Epithelial cell of esophagus (primary cell): ENCODE measurements at regions not wholly inside any gene's neighbourhood (a gene's known extent, or its start where the extent isn't known, plus 50 kb on each side); places are given as distances from the start of the nearest gene placed in this dataset.

Experiments
- DNase-seq: peaks from one replicate; pipeline ENCODE4 v3.0.0; 2010; ENCODE audit warnings: low read depth
- H3K4me3 ChIP-seq: 2 replicates; pipeline ENCODE4 v1.5.1; 2011; ENCODE audit warnings: mild to moderate bottlenecking, low read length, control low read depth
- CTCF ChIP-seq: IDR thresholded peaks from 2 replicates; pipeline ENCODE4 v1.5.1; 2011; ENCODE audit warnings: low read depth, mild to moderate bottlenecking, low read length, control low read depth, inconsistent platforms; ENCODE audit not compliant: insufficient read depth; ENCODE audit errors: missing control alignments

DNA sequence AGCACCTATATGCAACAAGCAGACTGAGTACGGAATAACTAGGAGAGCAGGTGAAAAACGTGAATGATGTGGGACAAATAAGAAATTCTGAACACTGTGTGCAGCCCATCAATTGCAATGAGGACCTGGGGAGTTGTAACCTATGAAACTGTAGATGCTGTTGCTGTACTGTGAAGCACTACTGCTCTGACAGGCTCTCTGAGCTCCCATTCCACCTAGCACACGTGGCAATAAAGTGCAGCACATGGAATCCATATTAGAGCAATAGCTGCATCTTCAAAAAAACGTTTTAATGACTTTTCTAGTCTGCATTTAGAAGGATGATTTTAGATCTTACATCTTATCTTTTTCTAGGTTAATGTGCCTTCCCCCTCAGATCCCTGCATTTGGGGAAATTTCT is 748.7 kb upstream of the GOLIM4 start:
- no peak for TF ChIP-seq CTCF
- no peak for DNase-seq
- no peak overlapping the region for H3K4me3 ChIP-seq

- no peak for DNase-seq
- TF ChIP-seq CTCF = no peak
- H3K4me3 ChIP-seq = no peak overlapping the region
Measured at GRCh38 chr3:168843481-168843880, 747.8 kb upstream of the GOLIM4 start.

- DNase-seq = no peak
- H3K4me3 ChIP-seq = no peak overlapping the region
- TF ChIP-seq CTCF = no peak
Measured at GRCh38 chr3:168839653-168840052, 743.9 kb upstream of the GOLIM4 start.

GRCh38 chr3:168834558-168834957 is 738.8 kb upstream of the GOLIM4 start:
- TF ChIP-seq CTCF = no peak
- no peak overlapping the region for H3K4me3 ChIP-seq
- no peak for DNase-seq

- TF ChIP-seq CTCF = no peak
- DNase-seq = no peak
- H3K4me3 ChIP-seq = no peak overlapping the region
Measured at GRCh38 chr3:168828943-168829342, 733.2 kb upstream of the GOLIM4 start.

GRCh38 chr3:168828536-168828935 is 732.8 kb upstream of the GOLIM4 start:
- no peak for TF ChIP-seq CTCF
- H3K4me3 ChIP-seq = no peak overlapping the region
- DNase-seq = peak; percentile 6

DNA sequence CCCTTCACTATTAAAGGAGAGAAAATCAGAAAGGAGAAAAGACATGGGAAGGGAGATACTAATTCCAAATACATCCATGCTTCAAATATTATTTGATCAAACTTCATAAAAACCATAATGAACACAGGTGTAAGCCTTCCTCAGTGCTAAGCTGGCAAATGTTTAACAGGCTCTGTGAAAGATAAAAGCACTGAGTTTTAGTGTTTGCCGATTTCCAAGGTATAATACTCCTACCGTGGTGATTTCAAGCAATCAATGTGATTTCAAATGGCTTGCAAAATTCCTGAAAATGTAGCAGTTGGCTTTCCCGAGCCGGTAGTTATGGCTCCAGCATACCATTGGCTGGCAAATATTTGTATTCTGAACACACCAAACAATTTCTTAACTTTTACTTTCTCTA is 732.3 kb upstream of the GOLIM4 start:
- DNase-seq = no peak
- no peak overlapping the region for H3K4me3 ChIP-seq
- TF ChIP-seq CTCF = no peak
